ENCODE measurements at regions not wholly inside any gene's neighbourhood (a gene's known extent, or its start where the extent isn't known, plus 50 kb on each side); places are given as distances from the start of the nearest gene placed in this dataset.

- TF ChIP-seq CTCF (IDR thresholded peaks at IDR 0.05) = no peak
- Histone ChIP-seq H3K27ac (ENCODE audit: low read depth in 1 of 2, low read length in 2 of 2) (no peak overlapping the region), H3K36me3 (replicated peaks in 1 of 2; ENCODE audit: control insufficient read depth in 1 of 2, insufficient read depth in 2 of 2, low read length in 2 of 2) (no peaks in the 10 kb centered on the region), H4K20me1 (ENCODE audit: insufficient read depth, low read length) (no peaks in the 10 kb centered on the region), H3K4me2 (replicated peaks; ENCODE audit: extremely low read depth, low read length, poor library complexity, severe bottlenecking) (no peak overlapping the region), H3K27me3 (ENCODE audit: control insufficient read depth in 2 of 2, insufficient read depth in 2 of 2, low read length in 2 of 2) (no peaks in the 10 kb centered on the region), H3K4me3 (replicated peaks in 1 of 3; ENCODE audit: low read depth in 2 of 3, low read length in 3 of 3) (no peak overlapping the region), H3K9ac (ENCODE audit: insufficient read depth, low read length, poor library complexity, severe bottlenecking) (no peak overlapping the region), H3K9me3 (replicated peaks in 1 of 2; ENCODE audit: control insufficient read depth in 1 of 2, insufficient read depth in 1 of 2, low read length in 2 of 2) (peaks cover 8 to 9% of the 10 kb centered on the region in 2 donors), H2AFZ (ENCODE audit: insufficient read depth, low read depth, low read length, poor library complexity, severe bottlenecking) (no peak overlapping the region), H3K79me2 (ENCODE audit: insufficient read depth, low read length) (no peaks in the 10 kb centered on the region), H3K4me1 (ENCODE audit: control insufficient read depth in 1 of 2, insufficient read depth in 2 of 2, low read length in 2 of 2) (peaks cover 20% of the 10 kb centered on the region in 2 donors)
- H3K36me3 Mint-ChIP-seq = no peaks in the 10 kb centered on the region
- H3K4me1 Mint-ChIP-seq = peaks cover 21% of the 10 kb centered on the region
- intact Hi-C loops (cut with micrococcal nuclease) = no loop called here
- peaks cover 2 to 12% (median 7%) of the 10 kb centered on the region in 7 donors for H3K9me3 Mint-ChIP-seq
- no peak for DNase-seq
- H3K27ac Mint-ChIP-seq = no peak overlapping the region
- peaks cover 2 to 8% (median 5%) of the 10 kb centered on the region in 3 donors for H3K27me3 Mint-ChIP-seq (ENCODE audit: low read depth in 3 of 3)
- 100% methylated on average over 1 of the region's 3 CpGs for WGBS (ENCODE audit: insufficient coverage)
- H3K4me3 Mint-ChIP-seq = no peak overlapping the region
These were observed 142.6 kb downstream of the ELOVL4 start for GRCh38 chr6:79804732-79805131.

- H3K4me3 ChIP-seq (replicated peaks in 1 of 3; ENCODE audit: low read depth in 2 of 3, low read length in 3 of 3) = no peak overlapping the region
- no peaks in the 10 kb centered on the region for H4K20me1 ChIP-seq (ENCODE audit: insufficient read depth, low read length)
- H3K36me3 ChIP-seq (replicated peaks in 1 of 2; ENCODE audit: control insufficient read depth in 1 of 2, insufficient read depth in 2 of 2, low read length in 2 of 2) = no peaks in the 10 kb centered on the region
- Mint-ChIP-seq H3K27me3 (ENCODE audit: low read depth in 3 of 3) (peaks cover 2 to 8% (median 5%) of the 10 kb centered on the region in 3 donors), H3K4me1 (peaks cover 21% of the 10 kb centered on the region), H3K9me3 (peaks cover 2 to 12% (median 7%) of the 10 kb centered on the region in 7 donors), H3K27ac (no peak overlapping the region), H3K36me3 (no peaks in the 10 kb centered on the region), H3K4me3 (no peak overlapping the region)
- H2AFZ ChIP-seq (ENCODE audit: insufficient read depth, low read depth, low read length, poor library complexity, severe bottlenecking) = no peak overlapping the region
- no peak for TF ChIP-seq CTCF (IDR thresholded peaks at IDR 0.05)
- intact Hi-C loops (cut with micrococcal nuclease) = no loop called here
- H3K4me2 ChIP-seq (replicated peaks; ENCODE audit: extremely low read depth, low read length, poor library complexity, severe bottlenecking) = no peak overlapping the region
- no peak overlapping the region for H3K27ac ChIP-seq (ENCODE audit: low read depth in 1 of 2, low read length in 2 of 2)
- H3K4me1 ChIP-seq (ENCODE audit: control insufficient read depth in 1 of 2, insufficient read depth in 2 of 2, low read length in 2 of 2) = peaks cover 20% of the 10 kb centered on the region in 2 donors
- no peak for DNase-seq
- peaks cover 8 to 9% of the 10 kb centered on the region in 2 donors for H3K9me3 ChIP-seq (replicated peaks in 1 of 2; ENCODE audit: control insufficient read depth in 1 of 2, insufficient read depth in 1 of 2, low read length in 2 of 2)
- H3K79me2 ChIP-seq (ENCODE audit: insufficient read depth, low read length) = no peaks in the 10 kb centered on the region
- no peak overlapping the region for H3K9ac ChIP-seq (ENCODE audit: insufficient read depth, low read length, poor library complexity, severe bottlenecking)
- no peaks in the 10 kb centered on the region for H3K27me3 ChIP-seq (ENCODE audit: control insufficient read depth in 2 of 2, insufficient read depth in 2 of 2, low read length in 2 of 2)
These were observed 143.4 kb downstream of the ELOVL4 start for GRCh38 chr6:79803917-79804316.

All from CD14-positive monocyte (primary cell).